Loucy (cell line): ENCODE measurements at regions not wholly inside any gene's neighbourhood (a gene's known extent, or its start where the extent isn't known, plus 50 kb on each side); places are given as distances from the start of the nearest gene placed in this dataset.

Experiments
- H2AFZ ChIP-seq: fragments of 200-600 bp; sonication (generic); 2 replicates; pipeline ENCODE4 v1.6.0; 2016; ENCODE audit warnings: antibody characterized with exemption, mild to moderate bottlenecking, low read length, moderate library complexity
- H3F3A ChIP-seq: fragments of 200-600 bp; 2 replicates; pipeline ENCODE4 v1.6.0; 2016; ENCODE audit warnings: antibody characterized with exemption, low read depth, mild to moderate bottlenecking
- H3K27me3 ChIP-seq: fragments of 200-600 bp; sonication (generic); 2 replicates; pipeline ENCODE4 v1.6.1; 2014; ENCODE audit warnings: low read length, mild to moderate bottlenecking; ENCODE audit not compliant: insufficient read depth, poor library complexity, severe bottlenecking
- H3K36me3 ChIP-seq: fragments of 200-600 bp; sonication (generic); 2 replicates; pipeline ENCODE4 v1.6.1; 2016; ENCODE audit warnings: low read length; ENCODE audit not compliant: insufficient read depth
- H3K4me1 ChIP-seq: fragments of 200-600 bp; sonication (generic); 2 replicates; pipeline ENCODE4 v1.5.1; 2014; ENCODE audit warnings: low read length, mild to moderate bottlenecking; ENCODE audit not compliant: insufficient read depth, poor library complexity, severe bottlenecking
- H3K4me2 ChIP-seq: fragments of 200-600 bp; sonication (generic); 2 replicates; pipeline ENCODE4 v1.6.0; 2014; ENCODE audit warnings: antibody characterized with exemption, low read length, low read depth, mild to moderate bottlenecking; ENCODE audit not compliant: poor library complexity, severe bottlenecking
- H3K4me3 ChIP-seq: fragments of 200-600 bp; sonication (generic); 2 replicates; pipeline ENCODE4 v1.5.1; 2014; ENCODE audit warnings: low read length, mild to moderate bottlenecking, mixed read lengths; ENCODE audit not compliant: poor library complexity, severe bottlenecking
- H3K79me2 ChIP-seq: fragments of 200-600 bp; sonication (generic); 2 replicates; pipeline ENCODE4 v1.6.1; 2014; ENCODE audit warnings: low read length; ENCODE audit not compliant: insufficient read depth
- H3K9ac ChIP-seq: fragments of 200-600 bp; sonication (generic); 2 replicates; pipeline ENCODE4 v1.6.0; 2014; ENCODE audit warnings: mild to moderate bottlenecking, low read depth, low read length, moderate library complexity; ENCODE audit not compliant: poor library complexity, severe bottlenecking
- H3K9me2 ChIP-seq: fragments of 200-600 bp; sonication (generic); replicated peaks from 2 replicates; pipeline ENCODE4 v1.6.1; 2016; ENCODE audit warnings: low read depth, low read length, mixed read lengths
- H3K9me3 ChIP-seq: fragments of 200-600 bp; sonication (generic); 2 replicates; pipeline ENCODE4 v1.6.1; 2014; ENCODE audit warnings: mild to moderate bottlenecking, antibody characterized with exemption, low read length, low read depth; ENCODE audit not compliant: insufficient read depth
- H4K20me1 ChIP-seq: fragments of 200-600 bp; sonication (generic); 2 replicates; pipeline ENCODE4 v1.6.0; 2014; ENCODE audit warnings: antibody characterized with exemption, low read length, mild to moderate bottlenecking; ENCODE audit not compliant: insufficient read depth, poor library complexity, severe bottlenecking
- CTCF ChIP-seq: fragments of 200-600 bp; sonication (generic); conservative IDR thresholded peaks from 2 replicates; pipeline ENCODE4 v1.5.1; 2014; ENCODE audit warnings: mild to moderate bottlenecking, antibody characterized with exemption, low read length
- EZH2phosphoT487 ChIP-seq: fragments of 200-600 bp; IDR thresholded peaks from 2 replicates; pipeline ENCODE4 v1.6.1; 2018; ENCODE audit warnings: antibody characterized with exemption, mild to moderate bottlenecking, moderate library complexity, borderline replicate concordance

GRCh38 chr6:139895205-139895793 lies 520.9 kb upstream of the CITED2 start:
- Histone ChIP-seq H3K4me2 (no peak overlapping the region), H3K9me2 (no peaks in the 10 kb centered on the region; the same call in 1 of the 2 replicates)
- TF ChIP-seq CTCF, result no peak
- TF ChIP-seq EZH2phosphoT487, result no peak

GRCh38 chr6:139894271-139894670 lies 519.8 kb upstream of the CITED2 start:
- H3K9me2 ChIP-seq, result no peaks in the 10 kb centered on the region; the same call in 1 of the 2 replicates
- no peak overlapping the region for H3K4me3 ChIP-seq
- no peak overlapping the region for H2AFZ ChIP-seq
- no peaks in the 10 kb centered on the region for H3K79me2 ChIP-seq
- no peak overlapping the region for H3K4me2 ChIP-seq
- H3K9me3 ChIP-seq, result no peaks in the 10 kb centered on the region
- H4K20me1 ChIP-seq, result no peaks in the 10 kb centered on the region
- no peaks in the 10 kb centered on the region for H3K4me1 ChIP-seq
- TF ChIP-seq EZH2phosphoT487, result no peak
- TF ChIP-seq CTCF, result no peak
- no peaks in the 10 kb centered on the region for H3K36me3 ChIP-seq
- H3K9ac ChIP-seq, result no peak overlapping the region
- H3K27me3 ChIP-seq, result no peaks in the 10 kb centered on the region
- no peaks in the 10 kb centered on the region for H3F3A ChIP-seq

More at GRCh38 chr6:139895205-139895793, 520.9 kb upstream of the CITED2 start:
- Histone ChIP-seq H3K9me3 (no peaks in the 10 kb centered on the region), H2AFZ (no peak overlapping the region), H3F3A (no peaks in the 10 kb centered on the region), H3K36me3 (no peaks in the 10 kb centered on the region), H4K20me1 (no peaks in the 10 kb centered on the region), H3K4me1 (no peaks in the 10 kb centered on the region), H3K4me3 (no peak overlapping the region), H3K9ac (no peak overlapping the region), H3K79me2 (no peaks in the 10 kb centered on the region), H3K27me3 (no peaks in the 10 kb centered on the region)

- Histone ChIP-seq H3K9ac (no peak overlapping the region), H3K4me3 (no peak overlapping the region), H3K9me3 (no peaks in the 10 kb centered on the region), H3F3A (no peaks in the 10 kb centered on the region), H4K20me1 (no peaks in the 10 kb centered on the region), H3K27me3 (no peaks in the 10 kb centered on the region), H3K79me2 (no peaks in the 10 kb centered on the region), H3K36me3 (no peaks in the 10 kb centered on the region), H2AFZ (no peak overlapping the region), H3K4me1 (no peaks in the 10 kb centered on the region), H3K9me2 (no peaks in the 10 kb centered on the region; the same call in 1 of the 2 replicates), H3K4me2 (no peak overlapping the region)
- TF ChIP-seq CTCF (no peak), EZH2phosphoT487 (no peak)
These were observed 517.0 kb upstream of the CITED2 start for GRCh38 chr6:139891471-139891870.
